A549 (cell line): ENCODE measurements at regions not wholly inside any gene's neighbourhood (a gene's known extent, or its start where the extent isn't known, plus 50 kb on each side); places are given as distances from the start of the nearest gene placed in this dataset.

Experiments used
- ATAC-seq, 2 experiments: fragments of 200-7000 bp in 1 of 2; fragments of >200 bp in 1 of 2; cut with Nextera tagmentation in 1 of 2; cut with Tn5 transposase in 1 of 2; 3 replicates each; pipeline versions ENCODE4 v1.8.0 to v1.9.1; 2018 to 2020; ENCODE audit warnings: mild to moderate bottlenecking in 1 of 2, moderate library complexity in 1 of 2
- CTCF ChIA-PET: fragments of 300-600 bp; sonication (Branson Sonifier 250); formaldehyde crosslinking; extraction: SDS; loops from one replicate; lab custom pipeline; 2021; ENCODE audit warnings: antibody characterized with exemption, inconsistent platforms; lab: Yijun Ruan, JAX
- POLR2A ChIA-PET: fragments of 350-600 bp; formaldehyde crosslinking; extraction: SDS; loops from one replicate; lab custom pipeline; 2021; ENCODE audit warnings: antibody characterized with exemption, inconsistent platforms; lab: Yijun Ruan, JAX
- DNase-seq, 2 experiments: peaks; one replicate each; pipeline versions ENCODE4 v3.0.0 to v3.0.0-alpha.2; 2011 to 2016; ENCODE audit warnings: low read depth in 1 of 2, low spot score in 1 of 2
- FAIRE-seq: peaks from 2 replicates; lab custom pipeline; 2011; peaks lifted over from hg19 to GRCh38; lab: Jason Lieb, UNC
- H3K27ac ChIP-seq, 2 experiments: fragments of >200 bp; sonication (Bioruptor Twin); formaldehyde crosslinking; 3 replicates each; pipeline ENCODE4 v1.5.1; 2016 to 2017
- H3K4me1 ChIP-seq: fragments of >200 bp; sonication (Bioruptor Twin); formaldehyde crosslinking; 3 replicates; pipeline ENCODE4 v1.6.1; 2016
- H3K4me2 ChIP-seq: fragments of >200 bp; sonication (Bioruptor Twin); formaldehyde crosslinking; 3 replicates; pipeline ENCODE4 v1.6.1; 2016
- H3K4me3 ChIP-seq: fragments of >200 bp; sonication (Bioruptor Twin); formaldehyde crosslinking; 3 replicates; pipeline ENCODE4 v1.5.1; 2016
- H3K9me3 ChIP-seq: fragments of >200 bp; sonication (Bioruptor Twin); formaldehyde crosslinking; 3 replicates; pipeline ENCODE4 v1.6.1; 2016
- BCL3 ChIP-seq: fragments of >200 bp; sonication (Bioruptor Twin); formaldehyde crosslinking; IDR thresholded peaks from 3 replicates; pipeline ENCODE4 v1.6.1; 2016
- BHLHE40 ChIP-seq: IDR thresholded peaks from 2 replicates; pipeline ENCODE4 v1.6.1; 2012; ENCODE audit warnings: low read depth, low read length, inconsistent platforms
- CBX2 ChIP-seq: fragments of 200-600 bp; sonication (generic); IDR thresholded peaks from 2 replicates; pipeline ENCODE4 v1.6.1; 2016; ENCODE audit warnings: low read depth, mild to moderate bottlenecking, borderline replicate concordance
- CTCF ChIP-seq: fragments of >200 bp; sonication (Bioruptor Twin); formaldehyde crosslinking; IDR thresholded peaks from 3 replicates; pipeline ENCODE4 v1.5.1; 2016
- E2F6 ChIP-seq: IDR thresholded peaks from 2 replicates; pipeline ENCODE4 v1.6.1; 2012; ENCODE audit warnings: low read depth, borderline replicate concordance
- EHMT2 ChIP-seq: fragments of 200-600 bp; sonication (generic); IDR thresholded peaks from 2 replicates; pipeline ENCODE4 v1.6.1; 2016; ENCODE audit warnings: antibody characterized with exemption, low read depth, mild to moderate bottlenecking, moderate library complexity
- EP300 ChIP-seq, 2 experiments: fragments of >200 bp; sonication (Bioruptor Twin); formaldehyde crosslinking; IDR thresholded peaks; 2 replicates in 1 of 2; 3 replicates in 1 of 2; pipeline ENCODE4 v1.6.1; 2016 to 2017
- ESRRA ChIP-seq: fragments of 150-350 bp; IDR thresholded peaks from 2 replicates; pipeline ENCODE4 v1.6.1; 2014; ENCODE audit warnings: mild to moderate bottlenecking, low read length, borderline replicate concordance
- GATA3 ChIP-seq: IDR thresholded peaks from 2 replicates; pipeline ENCODE4 v1.6.1; 2012; ENCODE audit warnings: borderline replicate concordance
- HEYL ChIP-seq: fragments of 250-450 bp; sonication (Bioruptor Pico); IDR thresholded peaks from 2 replicates; pipeline ENCODE4 v1.8.0; 2021; ENCODE audit warnings: mild to moderate bottlenecking, moderate library complexity
- HOXA7 ChIP-seq: fragments of 250-450 bp; sonication (Bioruptor Pico); IDR thresholded peaks from 2 replicates; pipeline ENCODE4 v1.5.0; 2020; ENCODE audit warnings: mild to moderate bottlenecking, moderate library complexity
- JUN ChIP-seq, 2 experiments: fragments of >200 bp; sonication (Bioruptor Twin); formaldehyde crosslinking; IDR thresholded peaks; 2 replicates in 1 of 2; 3 replicates in 1 of 2; pipeline ENCODE4 v1.6.1; 2016 to 2017
- JUNB ChIP-seq: fragments of >200 bp; sonication (Bioruptor Twin); formaldehyde crosslinking; IDR thresholded peaks from 2 replicates; pipeline ENCODE4 v1.6.1; 2016
- NFE2L2 ChIP-seq: fragments of 150-350 bp; conservative IDR thresholded peaks from 2 replicates; pipeline ENCODE4 v1.6.1; 2014; ENCODE audit warnings: low read length
- POLR2AphosphoS2 ChIP-seq: conservative IDR thresholded peaks from 2 replicates; pipeline ENCODE4 v1.6.1; 2012; ENCODE audit warnings: low read length, improper control_type of control experiment, inconsistent platforms
- RAD21 ChIP-seq, 2 experiments: fragments of >200 bp in 1 of 2; sonication (Bioruptor Twin) in 1 of 2; formaldehyde crosslinking in 1 of 2; IDR thresholded peaks in 1 of 2; conservative IDR thresholded peaks in 1 of 2; 2 replicates in 1 of 2; 3 replicates in 1 of 2; pipeline ENCODE4 v1.6.1; 2012 to 2018; ENCODE audit warnings: inconsistent platforms in 1 of 2
- RARB ChIP-seq: fragments of 250-450 bp; sonication (Bioruptor Pico); IDR thresholded peaks from 2 replicates; pipeline ENCODE4 v1.8.0; 2021; ENCODE audit warnings: mild to moderate bottlenecking, moderate library complexity
- RNF2 ChIP-seq: fragments of 200-600 bp; sonication (generic); IDR thresholded peaks from 2 replicates; pipeline ENCODE4 v1.6.1; 2016; ENCODE audit warnings: low read depth, mild to moderate bottlenecking, antibody characterized with exemption, moderate library complexity, borderline replicate concordance
- SMC3 ChIP-seq: fragments of >200 bp; sonication (Bioruptor Twin); formaldehyde crosslinking; IDR thresholded peaks from 3 replicates; pipeline ENCODE4 v1.6.1; 2018; ENCODE audit warnings: inconsistent platforms
- TP53 ChIP-seq: fragments of 250-450 bp; sonication (Bioruptor Pico); IDR thresholded peaks from 2 replicates; pipeline ENCODE4 v1.5.0; 2021; ENCODE audit warnings: mild to moderate bottlenecking, moderate library complexity
- ZC3H11A ChIP-seq: fragments of 450-650 bp; IDR thresholded peaks from 2 replicates; pipeline ENCODE4 v1.6.1; 2014; ENCODE audit warnings: antibody characterized with exemption, mild to moderate bottlenecking
- WGBS: methylation state at CpG from one replicate; pipeline ENCODE4 v1.1.6; 2017; ENCODE audit errors: missing lambda C conversion rate; 5-methylcytosine and 5-hydroxymethylcytosine counted together
- TF ChIP-seq, protein P1 (sequence below): IDR thresholded peaks from 2 replicates; pipeline ENCODE4 v1.6.1; 2012
- TF ChIP-seq, protein P2 (sequence below): fragments of 450-650 bp; IDR thresholded peaks from 2 replicates; pipeline ENCODE4 v1.6.1; 2014; ENCODE audit warnings: antibody characterized with exemption

DNA sequence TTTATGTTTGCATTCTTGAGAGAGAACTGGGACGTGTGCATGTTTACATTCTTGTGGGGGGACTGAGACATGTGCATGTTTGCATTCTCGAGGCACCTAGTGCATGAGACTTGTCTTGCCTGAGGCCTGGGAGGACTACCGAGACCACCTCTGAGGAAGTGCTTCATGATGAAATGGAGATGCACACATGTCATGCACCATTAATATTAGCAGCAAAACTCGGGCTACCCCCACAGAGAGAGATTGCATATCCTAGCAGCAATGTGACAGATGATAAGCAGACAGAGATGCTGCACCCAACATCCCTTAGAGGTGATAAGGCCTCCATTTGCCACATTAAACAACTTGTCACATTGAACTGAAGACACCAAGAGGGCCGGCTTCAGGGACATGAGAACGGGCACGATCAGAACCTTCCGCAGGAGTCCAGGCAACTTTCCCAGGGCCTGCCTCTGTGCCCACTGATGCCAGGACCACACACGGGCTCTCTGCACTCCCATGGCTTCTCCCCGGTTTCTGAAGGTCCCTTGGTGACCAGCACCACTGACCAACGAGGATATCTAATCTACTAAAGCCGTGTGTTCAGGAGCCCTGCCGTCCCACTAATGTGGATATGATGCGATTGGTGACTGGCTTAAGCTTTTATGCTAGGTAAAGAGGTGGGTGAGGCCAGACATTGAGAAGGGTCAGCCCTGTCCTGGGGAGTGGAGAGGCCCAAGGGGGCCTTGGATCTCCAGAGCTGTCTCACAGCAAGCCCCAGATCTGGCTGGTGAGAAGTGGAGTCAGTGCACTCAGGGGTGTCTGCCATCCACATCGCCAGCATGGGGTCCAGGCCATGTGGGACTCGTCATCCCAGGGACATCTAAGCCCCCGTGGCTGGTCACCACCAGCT is 208.3 kb downstream of the NDUFA10 start:
- ChIA-PET POLR2A (no interaction called here), CTCF (no interaction called here)
- no peak for FAIRE-seq
- DNase-seq = no peak
- 64% methylated on average over 16 of the region's 17 CpGs for WGBS
- no peak for TF ChIP-seq SMC3
- TF ChIP-seq RARB (CRISPR knock-in tag) = no peak
- no peak for TF ChIP-seq ZC3H11A
- no peak for TF ChIP-seq EHMT2
- TF ChIP-seq JUN (IDR thresholded peaks at IDR 0.05) = no peak
- TF ChIP-seq JUNB = no peak
- TF ChIP-seq, protein P1, sequence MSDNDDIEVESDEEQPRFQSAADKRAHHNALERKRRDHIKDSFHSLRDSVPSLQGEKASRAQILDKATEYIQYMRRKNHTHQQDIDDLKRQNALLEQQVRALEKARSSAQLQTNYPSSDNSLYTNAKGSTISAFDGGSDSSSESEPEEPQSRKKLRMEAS = no peak
- no peak for TF ChIP-seq RNF2
- TF ChIP-seq BCL3 = no peak
- TF ChIP-seq RAD21 (conservative IDR thresholded peaks at IDR 0.05 in 1 of 2, IDR thresholded peaks at IDR 0.05 in 1 of 2) = no peak
- no peak for TF ChIP-seq BHLHE40
- TF ChIP-seq HEYL (CRISPR knock-in tag) = no peak
- TF ChIP-seq POLR2AphosphoS2 = no peak
- no peak for TF ChIP-seq CBX2
- TF ChIP-seq, protein P2, sequence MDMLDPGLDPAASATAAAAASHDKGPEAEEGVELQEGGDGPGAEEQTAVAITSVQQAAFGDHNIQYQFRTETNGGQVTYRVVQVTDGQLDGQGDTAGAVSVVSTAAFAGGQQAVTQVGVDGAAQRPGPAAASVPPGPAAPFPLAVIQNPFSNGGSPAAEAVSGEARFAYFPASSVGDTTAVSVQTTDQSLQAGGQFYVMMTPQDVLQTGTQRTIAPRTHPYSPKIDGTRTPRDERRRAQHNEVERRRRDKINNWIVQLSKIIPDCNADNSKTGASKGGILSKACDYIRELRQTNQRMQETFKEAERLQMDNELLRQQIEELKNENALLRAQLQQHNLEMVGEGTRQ = no peak
- TF ChIP-seq GATA3 = no peak
- Histone ChIP-seq H3K4me2 (peak overlapping the region; percentile 77; the same call in 2 of the 3 replicates), H3K4me3 (no peak overlapping the region), H3K9me3 (no peaks in the 10 kb centered on the region), H3K27ac (no peak overlapping the region), H3K4me1 (0 out of 3 replicates have a peak, but pooled peaks cover 7% of the 10 kb centered on the region)
- no peak for ATAC-seq

DNA sequence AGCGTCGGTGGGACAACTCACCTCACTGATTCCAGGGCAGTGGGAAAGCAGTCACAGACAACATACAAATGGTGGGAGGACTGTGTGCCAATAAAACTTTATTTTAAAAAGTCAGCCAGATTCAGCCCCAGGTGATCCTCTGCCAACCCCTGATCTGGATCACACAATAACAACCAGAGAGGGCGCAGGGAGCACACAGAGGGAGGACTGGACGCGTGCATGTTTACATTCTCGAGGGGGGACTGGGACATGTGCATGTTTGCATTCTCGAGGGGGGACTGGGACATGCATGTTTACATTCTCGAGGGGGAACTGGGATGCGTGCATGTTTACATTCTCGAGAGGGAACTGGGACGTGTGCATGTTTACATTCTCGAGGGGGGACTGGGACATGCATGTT is 209.5 kb downstream of the NDUFA10 start:
- peak overlapping the region; percentile 77 for H3K4me2 ChIP-seq
- WGBS = 13% methylated on average over 11 of the region's 12 CpGs
- 0 out of 3 replicates have a peak, but pooled peaks cover 7% of the 10 kb centered on the region for H3K4me1 ChIP-seq
- peak overlapping the region; percentile 28 for H3K4me3 ChIP-seq
- H3K9me3 ChIP-seq = no peaks in the 10 kb centered on the region
- ChIA-PET CTCF (no interaction called here), POLR2A (no interaction called here)
- no peak for FAIRE-seq
- no peak overlapping the region for H3K27ac ChIP-seq
- no peak for TF ChIP-seq TP53 (CRISPR knock-in tag)
- TF ChIP-seq E2F6 = 0 out of 2 replicates have a peak, but pooled peaks have one; percentile 34
- 0 out of 5 replicates have a peak, but pooled peaks have one; percentile 5 to 16 for TF ChIP-seq RAD21 (conservative IDR thresholded peaks at IDR 0.05 in 1 of 2, IDR thresholded peaks at IDR 0.05 in 1 of 2)
- TF ChIP-seq NFE2L2 = no peak
- peak; percentile 8; the same call in 1 of the 3 replicates for TF ChIP-seq CTCF
- no peak for TF ChIP-seq ESRRA
- no peak for TF ChIP-seq EP300 (IDR thresholded peaks at IDR 0.05)
- TF ChIP-seq HOXA7 = no peak
- TF ChIP-seq CBX2 = no peak
- peak in 1 of 2 experiments; percentile 60; a peak in 2 of 6 replicates for ATAC-seq
- peak in 1 of 2 experiments; percentile 7 for DNase-seq
